ENCODE measurements at regions not wholly inside any gene's neighbourhood (a gene's known extent, or its start where the extent isn't known, plus 50 kb on each side); places are given as distances from the start of the nearest gene placed in this dataset.

GRCh38 chr14:104432611-104433231 is 146.8 kb upstream of the C14orf180 start:
- intact Hi-C loops (cut with micrococcal nuclease) = no loop called here
- TF ChIP-seq CTCF (IDR thresholded peaks at IDR 0.05) = no peak
- Mint-ChIP-seq H3K4me3 (no peak overlapping the region), H3K4me1 (peaks cover 0 to 18% of the 10 kb centered on the region in 2 donors), H3K36me3 (no peaks in the 10 kb centered on the region), H3K27ac (no peak overlapping the region), H3K9me3 (no peaks in the 10 kb centered on the region), H3K27me3 (ENCODE audit: low read depth in 2 of 2) (peaks cover 0 to 6% of the 10 kb centered on the region in 2 donors)
- Histone ChIP-seq H3K4me3 (ENCODE audit: low read length) (no peak overlapping the region), H3K4me1 (ENCODE audit: control insufficient read depth, insufficient read depth, low read length) (peaks cover 6% of the 10 kb centered on the region), H3K27me3 (ENCODE audit: control insufficient read depth, insufficient read depth, low read length) (no peaks in the 10 kb centered on the region), H3K36me3 (ENCODE audit: control insufficient read depth, insufficient read depth, low read length) (no peaks in the 10 kb centered on the region), H3K27ac (ENCODE audit: low read length) (no peak overlapping the region), H3K9me3 (ENCODE audit: control insufficient read depth, insufficient read depth, low read length) (no peaks in the 10 kb centered on the region)
- 90% methylated on average over 27 of the region's 27 CpGs for WGBS (ENCODE audit: insufficient coverage)
- no peak for DNase-seq
- ATAC-seq = no peak

GRCh38 chr14:104433401-104434213 is 146.0 kb upstream of the C14orf180 start:
- DNase-seq (no peak), ATAC-seq (no peak)
- no peak overlapping the region for H3K4me3 ChIP-seq (ENCODE audit: low read length)
- no peaks in the 10 kb centered on the region for H3K9me3 ChIP-seq (ENCODE audit: control insufficient read depth, insufficient read depth, low read length)
- H3K4me1 Mint-ChIP-seq = peaks cover 0 to 18% of the 10 kb centered on the region in 2 donors
- no peak overlapping the region for H3K27ac Mint-ChIP-seq
- peaks cover 6% of the 10 kb centered on the region for H3K4me1 ChIP-seq (ENCODE audit: control insufficient read depth, insufficient read depth, low read length)
- 88% methylated on average over 29 of the region's 29 CpGs for WGBS (ENCODE audit: insufficient coverage)
- H3K36me3 Mint-ChIP-seq = no peaks in the 10 kb centered on the region
- no peak for TF ChIP-seq CTCF (IDR thresholded peaks at IDR 0.05)
- no peaks in the 10 kb centered on the region for H3K27me3 ChIP-seq (ENCODE audit: control insufficient read depth, insufficient read depth, low read length)
- peaks cover 0 to 6% of the 10 kb centered on the region in 2 donors for H3K27me3 Mint-ChIP-seq (ENCODE audit: low read depth in 2 of 2)
- H3K36me3 ChIP-seq (ENCODE audit: control insufficient read depth, insufficient read depth, low read length) = no peaks in the 10 kb centered on the region
- H3K27ac ChIP-seq (ENCODE audit: low read length) = no peak overlapping the region
- no peaks in the 10 kb centered on the region for H3K9me3 Mint-ChIP-seq
- intact Hi-C loops (cut with micrococcal nuclease) = no loop called here
- no peak overlapping the region for H3K4me3 Mint-ChIP-seq

- no peak overlapping the region for H3K27ac Mint-ChIP-seq
- H3K9me3 ChIP-seq (ENCODE audit: control insufficient read depth, insufficient read depth, low read length) = no peaks in the 10 kb centered on the region
- no peak overlapping the region for H3K27ac ChIP-seq (ENCODE audit: low read length)
- no peaks in the 10 kb centered on the region for H3K27me3 ChIP-seq (ENCODE audit: control insufficient read depth, insufficient read depth, low read length)
- H3K4me1 ChIP-seq (ENCODE audit: control insufficient read depth, insufficient read depth, low read length) = peaks cover 6% of the 10 kb centered on the region
- no peak overlapping the region for H3K4me3 Mint-ChIP-seq
- no peak for TF ChIP-seq CTCF (IDR thresholded peaks at IDR 0.05)
- no peaks in the 10 kb centered on the region for H3K36me3 Mint-ChIP-seq
- DNase-seq (no peak), ATAC-seq (no peak)
- intact Hi-C loops (cut with micrococcal nuclease) = no loop called here
- no peaks in the 10 kb centered on the region for H3K36me3 ChIP-seq (ENCODE audit: control insufficient read depth, insufficient read depth, low read length)
- WGBS (ENCODE audit: insufficient coverage) = 85% methylated on average over 11 of the region's 13 CpGs
- H3K9me3 Mint-ChIP-seq = no peaks in the 10 kb centered on the region
- H3K4me1 Mint-ChIP-seq = peaks cover 0 to 18% of the 10 kb centered on the region in 2 donors
- H3K27me3 Mint-ChIP-seq (ENCODE audit: low read depth in 2 of 2) = peaks cover 0 to 9% of the 10 kb centered on the region in 2 donors
- no peak overlapping the region for H3K4me3 ChIP-seq (ENCODE audit: low read length)
These were observed 145.1 kb upstream of the C14orf180 start for GRCh38 chr14:104434214-104435076.
